ENCODE measurements at regions not wholly inside any gene's neighbourhood (a gene's known extent, or its start where the extent isn't known, plus 50 kb on each side); places are given as distances from the start of the nearest gene placed in this dataset.

DNA sequence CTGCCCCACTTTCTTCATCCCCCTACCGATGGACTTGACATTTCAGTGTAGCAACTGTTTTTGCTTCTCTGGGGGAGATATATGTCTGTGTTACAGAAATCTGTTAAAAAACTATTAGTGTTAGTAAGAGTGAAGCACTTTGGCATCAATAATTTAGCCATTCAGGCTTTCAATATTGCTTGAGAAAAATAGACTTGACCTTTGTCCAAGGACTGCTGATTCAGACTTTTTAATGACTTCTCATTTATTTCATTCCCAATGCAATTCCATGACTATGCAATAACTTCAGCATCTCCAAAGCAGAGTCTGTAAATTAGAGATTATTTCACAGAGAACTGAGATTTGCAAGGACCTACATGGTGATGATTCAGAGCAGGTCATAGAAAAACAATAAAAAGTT, 104.1 kb upstream of the SPEF2 start:
- Histone ChIP-seq H3K4me1 (ENCODE audit: control insufficient read depth in 1 of 2, insufficient read depth in 2 of 2, low read length in 2 of 2) (no peaks in the 10 kb centered on the region), H3K27me3 (ENCODE audit: low read depth, low read length) (no peaks in the 10 kb centered on the region), H3K4me3 (ENCODE audit: low read depth in 1 of 2, low read length in 2 of 2) (no peak overlapping the region), H3K9me3 (ENCODE audit: control insufficient read depth in 1 of 2, low read length in 2 of 2) (peaks cover 0 to 9% of the 10 kb centered on the region in 2 donors), H3K36me3 (ENCODE audit: control insufficient read depth in 1 of 2, insufficient read depth in 2 of 2, low read length in 2 of 2) (no peaks in the 10 kb centered on the region), H3K27ac (ENCODE audit: low read length) (no peak overlapping the region)

DNA sequence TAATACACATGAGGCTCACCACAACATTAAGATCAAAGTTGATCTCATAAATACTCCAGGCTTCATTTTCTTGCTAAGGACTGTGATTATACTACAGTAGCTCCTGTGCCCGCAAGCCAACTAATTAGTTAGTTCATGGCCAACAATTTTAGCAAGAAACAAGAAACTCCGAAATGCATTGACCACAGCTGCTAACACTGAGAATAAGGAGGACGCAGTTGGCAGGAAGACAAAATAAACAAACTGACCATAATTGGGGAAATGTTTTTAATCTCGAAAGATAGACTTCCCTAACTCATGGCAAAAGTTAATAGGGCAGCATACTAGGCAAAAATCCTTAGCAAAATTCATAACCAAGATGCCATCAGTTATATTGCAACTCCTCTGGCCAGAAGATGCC, 115.5 kb upstream of the SPEF2 start:
- Histone ChIP-seq H3K36me3 (ENCODE audit: control insufficient read depth in 1 of 2, insufficient read depth in 2 of 2, low read length in 2 of 2) (no peaks in the 10 kb centered on the region), H3K4me1 (ENCODE audit: control insufficient read depth in 1 of 2, insufficient read depth in 2 of 2, low read length in 2 of 2) (no peaks in the 10 kb centered on the region), H3K9me3 (ENCODE audit: control insufficient read depth in 1 of 2, low read length in 2 of 2) (peaks cover 9 to 26% of the 10 kb centered on the region in 2 donors), H3K4me3 (ENCODE audit: low read depth in 1 of 2, low read length in 2 of 2) (no peak overlapping the region), H3K27me3 (ENCODE audit: low read depth, low read length) (no peaks in the 10 kb centered on the region), H3K27ac (ENCODE audit: low read length) (no peak overlapping the region)

DNA sequence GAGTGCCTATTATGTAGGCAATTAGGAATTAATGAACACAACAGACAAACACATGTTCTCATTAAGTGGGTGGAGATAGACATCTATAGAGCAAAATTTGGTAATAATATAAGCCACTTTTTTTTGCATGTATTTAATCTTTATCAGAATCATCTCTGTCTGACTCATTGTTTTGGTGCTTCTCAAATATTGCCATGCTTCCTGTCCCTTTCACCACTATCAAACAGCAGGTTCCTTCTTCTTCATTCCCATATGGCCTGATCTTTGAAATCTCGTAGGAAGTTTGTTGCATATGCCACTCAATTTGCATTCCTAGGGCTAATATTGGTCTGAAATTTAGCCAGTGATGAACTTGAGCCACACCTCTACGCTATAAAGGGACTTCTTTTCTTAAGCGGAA, 128.9 kb upstream of the SPEF2 start:
- no peaks in the 10 kb centered on the region for H3K27me3 ChIP-seq (ENCODE audit: low read depth, low read length)
- H3K9me3 ChIP-seq (ENCODE audit: control insufficient read depth in 1 of 2, low read length in 2 of 2), result no peaks in the 10 kb centered on the region
- no peak overlapping the region for H3K4me3 ChIP-seq (ENCODE audit: low read depth in 1 of 2, low read length in 2 of 2)
- H3K4me1 ChIP-seq (ENCODE audit: control insufficient read depth in 1 of 2, insufficient read depth in 2 of 2, low read length in 2 of 2), result no peaks in the 10 kb centered on the region
- H3K27ac ChIP-seq (ENCODE audit: low read length), result no peak overlapping the region
- H3K36me3 ChIP-seq (ENCODE audit: control insufficient read depth in 1 of 2, insufficient read depth in 2 of 2, low read length in 2 of 2), result no peaks in the 10 kb centered on the region

- H3K4me3 ChIP-seq (ENCODE audit: low read depth in 1 of 2, low read length in 2 of 2), result no peak overlapping the region
- H3K27ac ChIP-seq (ENCODE audit: low read length), result no peak overlapping the region
- H3K4me1 ChIP-seq (ENCODE audit: control insufficient read depth in 1 of 2, insufficient read depth in 2 of 2, low read length in 2 of 2), result no peaks in the 10 kb centered on the region
- no peaks in the 10 kb centered on the region for H3K9me3 ChIP-seq (ENCODE audit: control insufficient read depth in 1 of 2, low read length in 2 of 2)
- H3K36me3 ChIP-seq (ENCODE audit: control insufficient read depth in 1 of 2, insufficient read depth in 2 of 2, low read length in 2 of 2), result no peaks in the 10 kb centered on the region
- no peaks in the 10 kb centered on the region for H3K27me3 ChIP-seq (ENCODE audit: low read depth, low read length)
These were observed 129.6 kb upstream of the SPEF2 start for GRCh38 chr5:35488055-35488454.

DNA sequence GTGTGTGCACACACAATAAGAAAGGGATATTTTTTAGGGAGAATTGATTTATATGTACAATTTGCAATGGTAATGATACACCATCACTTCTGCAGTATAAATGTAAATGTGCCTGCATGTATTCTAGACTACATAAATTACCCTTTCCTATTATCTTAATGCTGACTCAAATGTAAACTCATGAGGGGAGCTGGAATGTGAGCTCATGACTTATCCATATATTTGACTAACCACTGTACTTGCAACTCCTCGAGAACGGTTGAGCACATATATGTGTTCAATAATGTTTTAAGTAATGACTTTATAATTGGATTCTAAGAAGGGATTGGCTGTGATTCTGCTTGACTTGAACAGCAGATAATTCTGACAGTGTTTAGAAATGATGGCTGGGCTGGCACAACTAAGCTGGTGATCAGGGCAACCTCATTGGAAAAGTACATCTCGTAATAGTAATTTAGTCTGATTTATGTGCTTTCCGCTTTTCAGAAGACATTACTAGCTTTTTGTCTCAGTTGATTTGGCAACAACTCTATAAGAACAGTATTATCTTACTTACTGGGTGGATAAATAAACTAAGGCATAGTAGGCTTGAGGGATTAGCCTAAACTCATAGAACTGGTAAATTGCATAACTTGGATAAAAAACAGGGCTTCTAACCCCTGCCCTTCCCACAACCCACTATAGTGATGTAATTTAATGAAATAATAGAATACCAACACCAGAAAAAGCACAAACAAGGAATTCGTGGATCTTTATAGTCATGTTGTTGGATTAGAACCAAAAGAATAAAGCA, 130.2 kb upstream of the SPEF2 start:
- H3K27me3 ChIP-seq (ENCODE audit: low read depth, low read length), result no peaks in the 10 kb centered on the region
- no peaks in the 10 kb centered on the region for H3K4me1 ChIP-seq (ENCODE audit: control insufficient read depth in 1 of 2, insufficient read depth in 2 of 2, low read length in 2 of 2)
- H3K27ac ChIP-seq (ENCODE audit: low read length), result no peak overlapping the region

GRCh38 chr5:35485487-35485886, 132.2 kb upstream of the SPEF2 start:
- no peaks in the 10 kb centered on the region for H3K27me3 ChIP-seq (ENCODE audit: low read depth, low read length)
- no peaks in the 10 kb centered on the region for H3K4me1 ChIP-seq (ENCODE audit: control insufficient read depth in 1 of 2, insufficient read depth in 2 of 2, low read length in 2 of 2)
- no peak overlapping the region for H3K27ac ChIP-seq (ENCODE audit: low read length)
- H3K36me3 ChIP-seq (ENCODE audit: control insufficient read depth in 1 of 2, insufficient read depth in 2 of 2, low read length in 2 of 2), result no peaks in the 10 kb centered on the region
- no peak overlapping the region for H3K4me3 ChIP-seq (ENCODE audit: low read depth in 1 of 2, low read length in 2 of 2)
- no peaks in the 10 kb centered on the region for H3K9me3 ChIP-seq (ENCODE audit: control insufficient read depth in 1 of 2, low read length in 2 of 2)

More for the DNA sequence above, 130.2 kb upstream of the SPEF2 start:
- no peak overlapping the region for H3K4me3 ChIP-seq (ENCODE audit: low read depth in 1 of 2, low read length in 2 of 2)
- H3K9me3 ChIP-seq (ENCODE audit: control insufficient read depth in 1 of 2, low read length in 2 of 2), result no peaks in the 10 kb centered on the region
- no peaks in the 10 kb centered on the region for H3K36me3 ChIP-seq (ENCODE audit: control insufficient read depth in 1 of 2, insufficient read depth in 2 of 2, low read length in 2 of 2)

- H3K4me3 ChIP-seq (ENCODE audit: low read depth in 1 of 2, low read length in 2 of 2), result no peak overlapping the region
- no peaks in the 10 kb centered on the region for H3K36me3 ChIP-seq (ENCODE audit: control insufficient read depth in 1 of 2, insufficient read depth in 2 of 2, low read length in 2 of 2)
- no peaks in the 10 kb centered on the region for H3K27me3 ChIP-seq (ENCODE audit: low read depth, low read length)
- no peaks in the 10 kb centered on the region for H3K4me1 ChIP-seq (ENCODE audit: control insufficient read depth in 1 of 2, insufficient read depth in 2 of 2, low read length in 2 of 2)
- H3K27ac ChIP-seq (ENCODE audit: low read length), result no peak overlapping the region
- H3K9me3 ChIP-seq (ENCODE audit: control insufficient read depth in 1 of 2, low read length in 2 of 2), result no peaks in the 10 kb centered on the region
These were observed 133.4 kb upstream of the SPEF2 start for GRCh38 chr5:35484241-35484640.

DNA sequence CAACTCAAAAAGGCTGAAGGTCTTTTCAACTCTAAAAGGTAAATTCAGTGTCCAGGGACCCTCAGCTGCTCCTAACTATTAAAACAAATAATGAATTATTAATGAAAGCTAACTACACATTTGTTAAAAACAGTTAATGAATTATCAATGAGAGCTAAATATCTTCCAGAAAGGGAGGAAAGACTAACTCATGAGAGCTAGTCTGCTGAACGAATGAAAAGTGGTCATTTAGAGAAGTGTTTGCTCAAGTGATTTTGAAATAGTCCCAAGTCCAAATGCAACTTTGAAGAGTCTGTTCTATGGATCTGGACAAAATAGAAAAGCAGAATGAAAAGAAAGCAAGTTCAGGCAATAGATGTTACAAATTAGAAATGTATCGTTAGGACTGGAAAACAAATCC, 133.9 kb upstream of the SPEF2 start:
- Histone ChIP-seq H3K27ac (ENCODE audit: low read length) (no peak overlapping the region), H3K36me3 (ENCODE audit: control insufficient read depth in 1 of 2, insufficient read depth in 2 of 2, low read length in 2 of 2) (no peaks in the 10 kb centered on the region), H3K27me3 (ENCODE audit: low read depth, low read length) (no peaks in the 10 kb centered on the region), H3K4me3 (ENCODE audit: low read depth in 1 of 2, low read length in 2 of 2) (no peak overlapping the region), H3K4me1 (ENCODE audit: control insufficient read depth in 1 of 2, insufficient read depth in 2 of 2, low read length in 2 of 2) (no peaks in the 10 kb centered on the region), H3K9me3 (ENCODE audit: control insufficient read depth in 1 of 2, low read length in 2 of 2) (no peaks in the 10 kb centered on the region)

DNA sequence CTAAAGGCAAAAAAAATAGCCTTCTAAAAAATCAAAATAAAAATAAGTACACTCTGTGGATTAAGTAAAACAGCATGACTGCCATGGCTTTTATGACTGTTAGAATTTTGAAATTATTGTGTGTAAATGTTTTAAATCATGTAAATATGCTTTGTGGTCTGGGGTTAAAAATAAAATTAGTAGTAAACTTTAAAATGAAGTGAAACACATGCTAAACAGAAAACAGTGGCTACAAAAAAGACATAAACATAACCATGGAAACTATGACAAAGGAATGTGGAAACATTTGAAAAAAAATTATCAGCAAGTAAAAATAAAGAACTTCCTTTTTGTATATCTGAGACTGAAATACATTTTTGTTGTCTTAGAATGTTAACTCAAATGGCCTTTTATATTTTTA, 134.5 kb upstream of the SPEF2 start:
- H3K27ac ChIP-seq (ENCODE audit: low read length), result no peak overlapping the region

GRCh38 chr5:35482167-35482755, 135.4 kb upstream of the SPEF2 start:
- no peak overlapping the region for H3K4me3 ChIP-seq (ENCODE audit: low read depth in 1 of 2, low read length in 2 of 2)
- no peaks in the 10 kb centered on the region for H3K9me3 ChIP-seq (ENCODE audit: control insufficient read depth in 1 of 2, low read length in 2 of 2)
- no peaks in the 10 kb centered on the region for H3K36me3 ChIP-seq (ENCODE audit: control insufficient read depth in 1 of 2, insufficient read depth in 2 of 2, low read length in 2 of 2)
- no peak overlapping the region for H3K27ac ChIP-seq (ENCODE audit: low read length)
- no peaks in the 10 kb centered on the region for H3K27me3 ChIP-seq (ENCODE audit: low read depth, low read length)
- no peaks in the 10 kb centered on the region for H3K4me1 ChIP-seq (ENCODE audit: control insufficient read depth in 1 of 2, insufficient read depth in 2 of 2, low read length in 2 of 2)

More for the DNA sequence above, 134.5 kb upstream of the SPEF2 start:
- no peak overlapping the region for H3K4me3 ChIP-seq (ENCODE audit: low read depth in 1 of 2, low read length in 2 of 2)
- no peaks in the 10 kb centered on the region for H3K36me3 ChIP-seq (ENCODE audit: control insufficient read depth in 1 of 2, insufficient read depth in 2 of 2, low read length in 2 of 2)
- H3K4me1 ChIP-seq (ENCODE audit: control insufficient read depth in 1 of 2, insufficient read depth in 2 of 2, low read length in 2 of 2), result no peaks in the 10 kb centered on the region
- H3K27me3 ChIP-seq (ENCODE audit: low read depth, low read length), result no peaks in the 10 kb centered on the region
- no peaks in the 10 kb centered on the region for H3K9me3 ChIP-seq (ENCODE audit: control insufficient read depth in 1 of 2, low read length in 2 of 2)

GRCh38 chr5:35478856-35479682, 138.6 kb upstream of the SPEF2 start:
- Histone ChIP-seq H3K36me3 (ENCODE audit: control insufficient read depth in 1 of 2, insufficient read depth in 2 of 2, low read length in 2 of 2) (no peaks in the 10 kb centered on the region), H3K9me3 (ENCODE audit: control insufficient read depth in 1 of 2, low read length in 2 of 2) (no peaks in the 10 kb centered on the region), H3K27ac (ENCODE audit: low read length) (peak overlapping the region; percentile 43), H3K4me3 (ENCODE audit: low read depth in 1 of 2, low read length in 2 of 2) (peak overlapping the region; percentile 38 to 42), H3K27me3 (ENCODE audit: low read depth, low read length) (no peaks in the 10 kb centered on the region), H3K4me1 (ENCODE audit: control insufficient read depth in 1 of 2, insufficient read depth in 2 of 2, low read length in 2 of 2) (no peaks in the 10 kb centered on the region)

Measured in muscle layer of duodenum (tissue), 2 donors.